Esophagus muscularis mucosa (tissue), 3 donors: ENCODE measurements at regions not wholly inside any gene's neighbourhood (a gene's known extent, or its start where the extent isn't known, plus 50 kb on each side); places are given as distances from the start of the nearest gene placed in this dataset.

ENCODE experiments used
- POLR2A ChIP-seq: fragments of 450-650 bp; IDR thresholded peaks from one replicate; pipeline ENCODE4 v1.6.1; 2017; ENCODE audit warnings: antibody characterized with exemption, moderate library complexity, mild to moderate bottlenecking, low read depth
- POLR2AphosphoS5 ChIP-seq, 2 donors: sonication (generic); formaldehyde crosslinking; IDR thresholded peaks; one replicate each; pipeline ENCODE4 v1.6.1; 2017; ENCODE audit warnings: antibody characterized with exemption in 2 of 2
- TF ChIP-seq, protein P1 (sequence below), 3 experiments: fragments of 200-600 bp in 2 of 3; fragments of 450-650 bp in 1 of 3; sonication (generic) in 2 of 3; IDR thresholded peaks; one replicate each; pipeline ENCODE4 v1.5.1; 2017 to 2019; ENCODE audit warnings: antibody characterized with exemption in 3 of 3, mild to moderate bottlenecking in 2 of 3, moderate library complexity in 1 of 3

- no peak for TF ChIP-seq POLR2A
- TF ChIP-seq, protein P1, sequence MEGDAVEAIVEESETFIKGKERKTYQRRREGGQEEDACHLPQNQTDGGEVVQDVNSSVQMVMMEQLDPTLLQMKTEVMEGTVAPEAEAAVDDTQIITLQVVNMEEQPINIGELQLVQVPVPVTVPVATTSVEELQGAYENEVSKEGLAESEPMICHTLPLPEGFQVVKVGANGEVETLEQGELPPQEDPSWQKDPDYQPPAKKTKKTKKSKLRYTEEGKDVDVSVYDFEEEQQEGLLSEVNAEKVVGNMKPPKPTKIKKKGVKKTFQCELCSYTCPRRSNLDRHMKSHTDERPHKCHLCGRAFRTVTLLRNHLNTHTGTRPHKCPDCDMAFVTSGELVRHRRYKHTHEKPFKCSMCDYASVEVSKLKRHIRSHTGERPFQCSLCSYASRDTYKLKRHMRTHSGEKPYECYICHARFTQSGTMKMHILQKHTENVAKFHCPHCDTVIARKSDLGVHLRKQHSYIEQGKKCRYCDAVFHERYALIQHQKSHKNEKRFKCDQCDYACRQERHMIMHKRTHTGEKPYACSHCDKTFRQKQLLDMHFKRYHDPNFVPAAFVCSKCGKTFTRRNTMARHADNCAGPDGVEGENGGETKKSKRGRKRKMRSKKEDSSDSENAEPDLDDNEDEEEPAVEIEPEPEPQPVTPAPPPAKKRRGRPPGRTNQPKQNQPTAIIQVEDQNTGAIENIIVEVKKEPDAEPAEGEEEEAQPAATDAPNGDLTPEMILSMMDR (IDR thresholded peaks at IDR 0.05): no peak
- TF ChIP-seq POLR2AphosphoS5 (IDR thresholded peaks at IDR 0.05): no peak
Observed at GRCh38 chr19:29397748-29398147, 128.0 kb upstream of the VSTM2B start.
